Liver (tissue), 8 donors: ENCODE measurements at regions not wholly inside any gene's neighbourhood (a gene's known extent, or its start where the extent isn't known, plus 50 kb on each side); places are given as distances from the start of the nearest gene placed in this dataset.

Experiments
- DNase-seq: peaks from one replicate; pipeline ENCODE4 v3.0.0-alpha.2; 2017; ENCODE audit warnings: low spot score
- H3K27ac ChIP-seq, 2 donors: one replicate each; pipeline ENCODE4 v1.7.0; 2013; ENCODE audit warnings: inconsistent platforms in 2 of 2, low read length in 2 of 2, control low read depth in 1 of 2, low read depth in 1 of 2, mild to moderate bottlenecking in 1 of 2
- H3K27me3 ChIP-seq, 4 donors: one replicate each; pipeline versions ENCODE4 v1.6.1 to v1.7.0; 2013; ENCODE audit warnings: low read length in 3 of 4, inconsistent platforms in 1 of 4, mild to moderate bottlenecking in 1 of 4, moderate library complexity in 1 of 4; ENCODE audit not compliant: control insufficient read depth in 4 of 4, insufficient read depth in 4 of 4
- H3K36me3 ChIP-seq, 4 donors: one replicate each; pipeline versions ENCODE4 v1.6.1 to v1.7.0; 2013; ENCODE audit warnings: low read length in 3 of 4, mild to moderate bottlenecking in 3 of 4, low read depth in 1 of 4, moderate library complexity in 1 of 4; ENCODE audit not compliant: control insufficient read depth in 4 of 4, insufficient read depth in 3 of 4
- H3K4me1 ChIP-seq, 4 donors: one replicate each; pipeline versions ENCODE4 v1.6.1 to v1.7.0; 2013; ENCODE audit warnings: low read length in 3 of 4, mild to moderate bottlenecking in 3 of 4, moderate library complexity in 1 of 4; ENCODE audit not compliant: control insufficient read depth in 4 of 4, insufficient read depth in 4 of 4
- H3K4me3 ChIP-seq, 3 donors: one replicate each; pipeline versions ENCODE4 v1.6.1 to v1.7.0; 2013; ENCODE audit warnings: low read length in 3 of 3, control low read depth in 1 of 3, low read depth in 1 of 3, mild to moderate bottlenecking in 1 of 3
- H3K9ac ChIP-seq, 2 donors: one replicate each; pipeline ENCODE4 v1.7.0; 2013; ENCODE audit warnings: low read length in 2 of 2, mild to moderate bottlenecking in 2 of 2, moderate library complexity in 2 of 2, control low read depth in 1 of 2, low read depth in 1 of 2
- H3K9me3 ChIP-seq, 4 donors: one replicate each; pipeline versions ENCODE4 v1.6.1 to v1.7.0; 2013; ENCODE audit warnings: low read length in 3 of 4; ENCODE audit not compliant: control insufficient read depth in 4 of 4
- ATF3 ChIP-seq: IDR thresholded peaks from 2 replicates; pipeline ENCODE4 v1.6.1; 2016; ENCODE audit warnings: antibody characterized with exemption
- CTCF ChIP-seq: fragments of 150-350 bp; IDR thresholded peaks from 2 replicates; pipeline ENCODE4 v1.5.1; 2017; ENCODE audit warnings: improper control_type of control experiment, low read depth, low read length; ENCODE audit not compliant: missing input control
- EGR1 ChIP-seq, 2 donors: IDR thresholded peaks; 2 replicates each; pipeline ENCODE4 v1.6.1; 2016 to 2018; ENCODE audit warnings: antibody characterized with exemption in 2 of 2, low read depth in 2 of 2
- FOXA1 ChIP-seq: IDR thresholded peaks from 2 replicates; pipeline ENCODE4 v1.6.1; 2016; ENCODE audit warnings: antibody characterized with exemption
- GABPA ChIP-seq, 2 donors: IDR thresholded peaks in 1 of 2; conservative IDR thresholded peaks in 1 of 2; 2 replicates each; pipeline ENCODE4 v1.6.1; 2016; ENCODE audit warnings: antibody characterized with exemption in 2 of 2, mild to moderate bottlenecking in 1 of 2, moderate library complexity in 1 of 2
- HNF4A ChIP-seq, 2 donors: conservative IDR thresholded peaks; 2 replicates each; pipeline ENCODE4 v1.6.1; 2016; ENCODE audit warnings: antibody characterized with exemption in 2 of 2, mild to moderate bottlenecking in 2 of 2
- HNF4G ChIP-seq: IDR thresholded peaks from 2 replicates; pipeline ENCODE4 v1.6.1; 2016; ENCODE audit warnings: antibody characterized with exemption
- JUND ChIP-seq, 2 donors: IDR thresholded peaks; 2 replicates each; pipeline ENCODE4 v1.6.1; 2016; ENCODE audit warnings: antibody characterized with exemption in 2 of 2
- NR2F2 ChIP-seq: IDR thresholded peaks from 2 replicates; pipeline ENCODE4 v1.6.1; 2016; ENCODE audit warnings: antibody characterized with exemption
- RAD21 ChIP-seq, 2 donors: IDR thresholded peaks; 2 replicates each; pipeline ENCODE4 v1.6.1; 2016; ENCODE audit warnings: antibody characterized with exemption in 2 of 2, mild to moderate bottlenecking in 2 of 2
- RXRA ChIP-seq, 2 donors: IDR thresholded peaks; 2 replicates each; pipeline ENCODE4 v1.6.1; 2017 to 2018; ENCODE audit warnings: antibody characterized with exemption in 2 of 2, mild to moderate bottlenecking in 1 of 2
- SP1 ChIP-seq: IDR thresholded peaks from 2 replicates; pipeline ENCODE4 v1.6.1; 2018; ENCODE audit warnings: antibody characterized with exemption, mild to moderate bottlenecking
- TAF1 ChIP-seq: conservative IDR thresholded peaks from 2 replicates; pipeline ENCODE4 v1.6.1; 2016; ENCODE audit warnings: antibody characterized with exemption, mild to moderate bottlenecking
- YY1 ChIP-seq: IDR thresholded peaks from 2 replicates; pipeline ENCODE4 v1.6.1; 2016; ENCODE audit warnings: antibody characterized with exemption, mild to moderate bottlenecking
- ZBTB33 ChIP-seq: IDR thresholded peaks from 2 replicates; pipeline ENCODE4 v1.6.1; 2016; ENCODE audit warnings: antibody characterized with exemption
- WGBS: extraction: QIAGEN DNeasy Blood & Tissue Kit; methylation state at CpG from one replicate; pipeline ENCODE4 v1.1.7; 2013; 5-methylcytosine and 5-hydroxymethylcytosine counted together
- TF ChIP-seq, protein P1 (sequence below): IDR thresholded peaks from 2 replicates; pipeline ENCODE4 v1.6.1; 2016; ENCODE audit warnings: antibody characterized with exemption
- donor health status: healthy.
- donor health status: healthy.
- donor health status: healthy.
- donor health status: healthy.
- donor health status: healthy.

- H3K4me1 ChIP-seq = no peaks in the 10 kb centered on the region
- no peaks in the 10 kb centered on the region for H3K27me3 ChIP-seq
- peaks cover 0 to 4% (median 0%) of the 10 kb centered on the region in 4 donors for H3K36me3 ChIP-seq
- DNase-seq = no peak
- no peak overlapping the region for H3K9ac ChIP-seq
- no peak overlapping the region for H3K4me3 ChIP-seq
- no peak for TF ChIP-seq SP1
- H3K27ac ChIP-seq = no peak overlapping the region
- 91% methylated on average over 1 of the region's 1 CpG for WGBS
- no peaks in the 10 kb centered on the region for H3K9me3 ChIP-seq
Measured at GRCh38 chr3:189108067-189108466, 63.7 kb upstream of the TPRG1 start.

GRCh38 chr3:189108735-189109134 lies 63.0 kb upstream of the TPRG1 start:
- no peak for DNase-seq
- H3K9me3 ChIP-seq = no peaks in the 10 kb centered on the region
- no peak overlapping the region for H3K4me3 ChIP-seq
- H3K4me1 ChIP-seq = no peaks in the 10 kb centered on the region
- TF ChIP-seq EGR1 (IDR thresholded peaks at IDR 0.05; ENCODE audit: low read depth in 2 of 2) = no peak
- TF ChIP-seq NR2F2 = no peak
- TF ChIP-seq TAF1 = no peak
- no peak overlapping the region for H3K27ac ChIP-seq
- 92% methylated on average over 3 of the region's 3 CpGs for WGBS
- no peak overlapping the region for H3K9ac ChIP-seq
- no peaks in the 10 kb centered on the region for H3K27me3 ChIP-seq
- H3K36me3 ChIP-seq = peaks cover 0 to 4% (median 0%) of the 10 kb centered on the region in 4 donors

DNA sequence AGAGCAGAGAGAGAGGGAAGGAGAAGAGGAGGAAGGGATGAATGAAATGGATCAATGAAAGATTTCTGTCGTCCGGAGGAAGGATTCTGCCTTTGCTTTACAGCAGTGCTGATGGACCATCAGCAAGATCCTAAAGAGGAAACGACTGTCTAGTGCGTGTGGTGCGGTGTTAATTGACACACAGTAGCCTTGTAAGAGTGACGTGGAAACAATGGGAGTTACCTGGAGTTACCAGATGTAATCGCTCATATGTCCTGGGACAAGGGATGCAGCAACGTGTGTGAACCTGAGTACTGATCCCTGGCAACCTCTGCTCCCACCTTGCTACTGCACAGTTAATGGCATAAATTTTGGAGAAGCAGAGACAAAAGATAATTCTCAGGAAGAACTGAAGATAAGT lies 62.6 kb upstream of the TPRG1 start:
- Histone ChIP-seq H3K4me3 (no peak overlapping the region), H3K27ac (no peak overlapping the region), H3K9me3 (no peaks in the 10 kb centered on the region), H3K9ac (no peak overlapping the region), H3K4me1 (no peaks in the 10 kb centered on the region), H3K27me3 (no peaks in the 10 kb centered on the region), H3K36me3 (peaks cover 0 to 2% (median under 1%) of the 10 kb centered on the region in 4 donors)
- no peak for DNase-seq
- 90% methylated on average over 8 of the region's 8 CpGs for WGBS
- TF ChIP-seq YY1 (no peak), HNF4G (no peak), RAD21 (IDR thresholded peaks at IDR 0.05) (no peak), GABPA (IDR thresholded peaks at IDR 0.05 in 1 of 2, conservative IDR thresholded peaks at IDR 0.05 in 1 of 2) (no peak), FOXA1 (no peak), HNF4A (conservative IDR thresholded peaks at IDR 0.05) (no peak), EGR1 (IDR thresholded peaks at IDR 0.05; ENCODE audit: low read depth in 2 of 2) (no peak), TAF1 (no peak), RXRA (IDR thresholded peaks at IDR 0.05) (no peak), SP1 (no peak), ZBTB33 (no peak), CTCF (no peak), ATF3 (no peak), JUND (IDR thresholded peaks at IDR 0.05) (no peak)
- TF ChIP-seq, protein P1, sequence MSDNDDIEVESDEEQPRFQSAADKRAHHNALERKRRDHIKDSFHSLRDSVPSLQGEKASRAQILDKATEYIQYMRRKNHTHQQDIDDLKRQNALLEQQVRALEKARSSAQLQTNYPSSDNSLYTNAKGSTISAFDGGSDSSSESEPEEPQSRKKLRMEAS = no peak
